SK-N-SH (cell line): ENCODE measurements at regions not wholly inside any gene's neighbourhood (a gene's known extent, or its start where the extent isn't known, plus 50 kb on each side); places are given as distances from the start of the nearest gene placed in this dataset.

Experiments used
- EP300 ChIP-seq, 2 experiments: IDR thresholded peaks; 2 replicates each; pipeline versions ENCODE4 v1.4.0 to v1.6.1; 2012; ENCODE audit warnings: borderline replicate concordance in 1 of 2, low read depth in 1 of 2, low read length in 1 of 2
- FOXM1 ChIP-seq: IDR thresholded peaks from 2 replicates; pipeline ENCODE4 v1.4.0; 2012; ENCODE audit warnings: low read depth, mild to moderate bottlenecking
- JUND ChIP-seq: IDR thresholded peaks from 2 replicates; pipeline ENCODE4 v1.4.0; 2012
- SIN3A ChIP-seq: IDR thresholded peaks from 2 replicates; pipeline ENCODE4 v1.6.1; 2012; ENCODE audit warnings: low read depth, mild to moderate bottlenecking, low read length, moderate library complexity, borderline replicate concordance
- YY1 ChIP-seq: IDR thresholded peaks from 2 replicates; pipeline ENCODE4 v1.4.0; 2012; ENCODE audit warnings: low read depth, mild to moderate bottlenecking
- TF ChIP-seq, protein P1 (sequence below): fragments of 200-600 bp; sonication (generic); IDR thresholded peaks from 2 replicates; pipeline ENCODE4 v1.6.1; 2017; ENCODE audit warnings: antibody characterized with exemption, mild to moderate bottlenecking, moderate library complexity
- TF ChIP-seq, protein P2 (sequence below): IDR thresholded peaks from 2 replicates; pipeline ENCODE4; 2012

DNA sequence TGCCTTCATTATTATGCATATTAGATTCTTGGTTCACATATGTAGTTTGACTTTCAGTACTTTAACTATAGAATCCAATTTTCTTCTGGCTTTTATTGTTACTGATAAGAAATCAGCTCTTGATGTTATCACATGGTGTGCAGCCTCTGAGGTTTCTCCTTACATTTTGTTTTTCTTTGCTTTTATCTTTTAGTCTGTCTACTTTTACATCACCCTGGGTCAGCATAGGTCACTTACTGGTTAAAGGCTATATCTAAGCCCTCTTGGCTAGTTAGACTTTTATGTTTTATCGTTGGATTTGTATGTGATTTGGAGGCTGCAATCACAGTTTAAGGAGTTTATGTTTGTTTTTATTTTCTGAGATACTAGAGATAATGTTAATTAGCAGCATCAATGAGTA is 187.2 kb upstream of the NOL4 start:
- TF ChIP-seq, protein P1, sequence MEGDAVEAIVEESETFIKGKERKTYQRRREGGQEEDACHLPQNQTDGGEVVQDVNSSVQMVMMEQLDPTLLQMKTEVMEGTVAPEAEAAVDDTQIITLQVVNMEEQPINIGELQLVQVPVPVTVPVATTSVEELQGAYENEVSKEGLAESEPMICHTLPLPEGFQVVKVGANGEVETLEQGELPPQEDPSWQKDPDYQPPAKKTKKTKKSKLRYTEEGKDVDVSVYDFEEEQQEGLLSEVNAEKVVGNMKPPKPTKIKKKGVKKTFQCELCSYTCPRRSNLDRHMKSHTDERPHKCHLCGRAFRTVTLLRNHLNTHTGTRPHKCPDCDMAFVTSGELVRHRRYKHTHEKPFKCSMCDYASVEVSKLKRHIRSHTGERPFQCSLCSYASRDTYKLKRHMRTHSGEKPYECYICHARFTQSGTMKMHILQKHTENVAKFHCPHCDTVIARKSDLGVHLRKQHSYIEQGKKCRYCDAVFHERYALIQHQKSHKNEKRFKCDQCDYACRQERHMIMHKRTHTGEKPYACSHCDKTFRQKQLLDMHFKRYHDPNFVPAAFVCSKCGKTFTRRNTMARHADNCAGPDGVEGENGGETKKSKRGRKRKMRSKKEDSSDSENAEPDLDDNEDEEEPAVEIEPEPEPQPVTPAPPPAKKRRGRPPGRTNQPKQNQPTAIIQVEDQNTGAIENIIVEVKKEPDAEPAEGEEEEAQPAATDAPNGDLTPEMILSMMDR, result no peak
- TF ChIP-seq EP300 (IDR thresholded peaks at IDR 0.05; ENCODE audit: borderline replicate concordance in 1 of 2, low read depth in 1 of 2, low read length in 1 of 2), result no peak
- no peak for TF ChIP-seq JUND
- TF ChIP-seq FOXM1, result no peak
- TF ChIP-seq YY1, result no peak
- TF ChIP-seq, protein P2, sequence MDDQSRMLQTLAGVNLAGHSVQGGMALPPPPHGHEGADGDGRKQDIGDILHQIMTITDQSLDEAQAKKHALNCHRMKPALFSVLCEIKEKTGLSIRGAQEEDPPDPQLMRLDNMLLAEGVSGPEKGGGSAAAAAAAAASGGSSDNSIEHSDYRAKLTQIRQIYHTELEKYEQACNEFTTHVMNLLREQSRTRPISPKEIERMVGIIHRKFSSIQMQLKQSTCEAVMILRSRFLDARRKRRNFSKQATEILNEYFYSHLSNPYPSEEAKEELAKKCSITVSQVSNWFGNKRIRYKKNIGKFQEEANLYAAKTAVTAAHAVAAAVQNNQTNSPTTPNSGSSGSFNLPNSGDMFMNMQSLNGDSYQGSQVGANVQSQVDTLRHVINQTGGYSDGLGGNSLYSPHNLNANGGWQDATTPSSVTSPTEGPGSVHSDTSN, result no peak
- TF ChIP-seq SIN3A, result no peak
